ENCODE measurements at regions not wholly inside any gene's neighbourhood (a gene's known extent, or its start where the extent isn't known, plus 50 kb on each side); places are given as distances from the start of the nearest gene placed in this dataset.
A peak's percentile ranks its signal among the peaks of the same experiment; 100 is the strongest.

GRCh38 chr14:87732562-87732961, 260.4 kb downstream of the GALC start:
- no peak for DNase-seq

GRCh38 chr14:87725318-87725717, 267.7 kb downstream of the GALC start:
- no peak for DNase-seq

- DNase-seq, result peak in 14 of 51 donors; percentile 1 to 37 (median 8)
Measured at GRCh38 chr14:87712396-87713090, 280.4 kb downstream of the GALC start.

- peak in 1 of 51 donors; percentile 10 for DNase-seq
Measured at GRCh38 chr14:87705439-87705896, 287.5 kb downstream of the GALC start.

- no peak for DNase-seq
Measured at GRCh38 chr14:87698481-87698880, 294.5 kb downstream of the GALC start.

GRCh38 chr14:87696485-87696884, 296.5 kb downstream of the GALC start:
- DNase-seq, result no peak

GRCh38 chr14:87691042-87691881, 301.7 kb downstream of the GALC start:
- DNase-seq, result no peak

- no peak for DNase-seq
Measured at GRCh38 chr14:87690076-87690613, 302.8 kb downstream of the GALC start.

GRCh38 chr14:87688524-87688923, 304.5 kb downstream of the GALC start:
- DNase-seq, result no peak

- no peak for DNase-seq
Measured at GRCh38 chr14:87687420-87687819, 305.6 kb downstream of the GALC start.

GRCh38 chr14:87686746-87687145, 306.2 kb downstream of the GALC start:
- DNase-seq, result no peak

GRCh38 chr14:87679866-87680265, 313.1 kb downstream of the GALC start:
- DNase-seq, result no peak

GRCh38 chr14:87678624-87679023, 314.4 kb downstream of the GALC start:
- DNase-seq, result no peak

GRCh38 chr14:87676814-87677437, 316.1 kb downstream of the GALC start:
- DNase-seq, result no peak

GRCh38 chr14:87667659-87668058, 325.3 kb downstream of the GALC start:
- DNase-seq, result no peak

- DNase-seq, result no peak
Measured at GRCh38 chr14:87656315-87656714, 336.7 kb downstream of the GALC start.

- DNase-seq, result no peak
Measured at GRCh38 chr14:87652278-87652677, 340.7 kb downstream of the GALC start.

- no peak for DNase-seq
Measured at GRCh38 chr14:87644689-87645088, 348.3 kb downstream of the GALC start.

GRCh38 chr14:87643005-87643404, 350.0 kb downstream of the GALC start:
- DNase-seq, result peak in 10 of 51 donors; percentile 2 to 14 (median 4)

- DNase-seq, result no peak
Measured at GRCh38 chr14:87640553-87640952, 352.4 kb downstream of the GALC start.

GRCh38 chr14:87638196-87638595, 354.8 kb downstream of the GALC start:
- DNase-seq, result no peak

- DNase-seq, result no peak
Measured at GRCh38 chr14:87635442-87635841, 357.5 kb downstream of the GALC start.
